ENCODE measurements at regions not wholly inside any gene's neighbourhood (a gene's known extent, or its start where the extent isn't known, plus 50 kb on each side); places are given as distances from the start of the nearest gene placed in this dataset.
"Not testable (repeated sequence)": the region's sequence is repeated elsewhere in the genome, so short reads cannot be mapped to it uniquely, and the experiment has no call there.

DNA sequence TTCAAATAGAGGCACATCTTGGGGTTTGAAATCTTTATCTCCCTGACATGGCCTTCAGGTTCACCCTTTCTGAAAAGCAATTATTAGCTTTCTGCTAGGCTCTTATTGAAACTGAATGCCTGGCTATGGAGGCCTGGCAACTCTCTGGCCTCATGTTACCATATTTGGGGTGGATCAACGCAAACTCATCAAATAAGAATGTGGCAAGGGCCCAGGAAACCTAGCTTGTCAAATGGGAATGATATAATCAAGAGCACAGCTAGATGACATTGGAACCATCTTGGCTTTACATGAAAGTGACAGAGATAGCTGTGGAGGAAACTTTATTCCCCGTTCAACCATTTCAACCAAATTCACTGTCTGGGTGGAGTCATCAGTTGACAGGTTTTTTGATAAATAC is 202.8 kb upstream of the SMIM30 start:
- in situ Hi-C loops (cut with MboI; ENCODE audit: low sequenced_read_pairs): no loop called here

DNA sequence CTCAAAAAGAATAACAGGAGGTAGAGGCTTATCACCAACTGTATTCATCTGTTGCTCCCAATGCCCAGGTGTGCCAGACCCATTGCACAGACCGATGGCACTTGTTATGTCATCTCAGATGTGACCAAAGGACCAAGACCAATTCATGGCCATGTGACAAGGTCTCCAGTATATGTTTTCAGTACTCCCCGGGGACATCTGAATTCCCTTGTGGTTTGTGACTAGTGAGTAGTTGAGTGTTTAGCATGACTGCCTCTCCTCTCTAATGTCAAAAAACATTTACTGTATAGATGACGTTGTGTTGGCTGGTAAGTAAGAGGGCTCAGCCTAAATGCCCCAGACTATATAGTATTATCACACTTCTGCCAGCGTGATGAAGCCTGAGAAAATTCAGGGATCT is 202.1 kb upstream of the SMIM30 start:
- in situ Hi-C loops (cut with MboI; ENCODE audit: low sequenced_read_pairs): no loop called here

DNA sequence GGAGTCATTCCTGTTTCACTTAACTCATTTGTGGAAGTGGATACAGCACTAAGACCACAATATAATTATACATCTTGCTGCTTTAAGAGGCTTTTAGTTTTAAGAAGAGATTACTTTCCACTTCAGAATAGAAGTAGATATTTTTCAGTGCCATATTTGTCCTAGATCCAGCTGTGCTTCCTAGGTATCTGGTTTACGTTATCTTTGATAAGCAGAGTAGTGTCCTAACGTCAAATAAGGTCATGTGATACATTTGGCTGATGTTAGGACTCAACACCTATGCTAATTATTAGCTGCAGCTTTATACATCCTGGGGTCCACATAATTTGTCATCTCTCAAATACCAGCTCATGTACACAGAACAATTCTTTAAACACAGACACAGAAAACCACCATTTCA is 196.2 kb upstream of the SMIM30 start:
- in situ Hi-C loops (cut with MboI; ENCODE audit: low sequenced_read_pairs): no loop called here

DNA sequence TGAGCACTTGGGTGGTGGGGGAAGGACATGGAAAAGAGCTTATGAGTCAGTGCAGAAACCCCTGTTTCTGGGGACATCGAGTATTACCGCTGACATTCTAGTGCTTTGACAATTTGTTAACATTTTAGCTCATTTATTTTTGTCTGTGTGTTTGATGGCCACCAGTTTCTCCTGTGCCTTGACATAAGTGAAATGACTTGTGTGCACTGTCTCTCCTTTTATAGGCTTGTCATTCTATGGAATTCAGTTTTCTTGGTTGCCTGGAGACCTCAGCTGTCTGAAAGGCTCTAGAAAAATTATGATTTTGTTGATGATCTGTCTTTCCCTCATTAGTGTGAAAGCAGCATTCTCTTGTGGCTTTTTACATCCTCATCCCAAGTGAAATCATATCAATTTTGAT is 190.0 kb upstream of the SMIM30 start:
- in situ Hi-C loops (cut with MboI; ENCODE audit: low sequenced_read_pairs): no loop called here

DNA sequence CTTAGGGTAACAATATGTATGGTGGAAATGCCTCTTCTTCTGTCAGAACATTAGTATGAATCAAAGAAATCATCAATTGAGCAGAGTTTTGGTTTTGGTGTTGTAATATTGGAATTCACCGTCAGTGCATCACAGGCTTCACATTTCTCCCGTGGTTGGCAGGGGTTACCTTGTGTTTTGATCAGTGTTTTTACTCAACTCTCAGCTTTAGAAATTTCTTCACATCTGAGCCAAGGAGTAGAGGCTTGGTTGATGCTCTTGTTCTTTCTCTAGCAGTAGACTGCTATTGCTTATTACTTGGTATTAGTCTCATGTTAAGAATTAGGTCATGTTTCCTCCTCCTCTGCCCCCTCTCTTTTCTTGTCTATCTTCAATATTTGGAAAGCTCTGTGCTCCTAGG is 188.8 kb upstream of the SMIM30 start:
- in situ Hi-C loops (cut with MboI; ENCODE audit: low sequenced_read_pairs): no loop called here

DNA sequence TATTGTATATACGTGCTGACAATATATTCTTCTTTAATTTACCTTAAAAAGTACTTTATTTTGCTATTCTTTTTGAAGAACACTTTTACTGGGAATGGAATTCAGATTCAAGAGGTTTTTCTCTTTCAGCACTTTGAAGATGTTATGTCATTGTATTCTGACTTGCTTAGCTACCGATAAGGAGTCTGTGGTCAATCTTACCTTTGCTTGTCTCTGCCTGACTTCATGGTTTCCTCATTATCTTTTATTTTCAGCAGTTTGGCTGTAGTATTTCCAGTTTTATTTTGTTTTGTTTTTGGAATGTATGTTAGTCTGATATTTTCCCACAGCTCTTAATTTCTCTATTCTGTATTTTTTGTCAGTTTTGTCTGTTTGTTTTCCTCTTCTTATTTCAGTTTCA is 187.9 kb upstream of the SMIM30 start:
- in situ Hi-C loops (cut with MboI; ENCODE audit: low sequenced_read_pairs): no loop called here

DNA sequence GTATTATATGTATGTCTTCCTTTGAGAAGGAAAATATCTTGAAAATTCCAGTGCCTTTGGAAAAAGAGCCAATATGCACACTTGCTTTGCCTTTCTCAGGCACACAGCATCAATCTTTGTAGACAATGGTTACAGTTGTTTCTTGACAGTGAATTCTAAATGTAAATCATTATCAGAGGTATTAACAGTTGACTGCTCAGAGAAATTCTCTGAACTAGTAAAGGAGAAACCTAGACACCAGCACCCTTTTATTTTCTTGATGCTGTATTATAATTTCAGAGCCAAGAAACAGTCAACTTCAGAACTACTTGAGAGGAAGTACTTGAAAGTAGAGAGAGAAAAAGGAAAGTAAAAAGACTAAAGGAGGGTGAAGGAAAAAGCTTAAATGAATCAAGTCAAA is 185.8 kb upstream of the SMIM30 start:
- in situ Hi-C loops (cut with MboI; ENCODE audit: low sequenced_read_pairs): no loop called here

DNA sequence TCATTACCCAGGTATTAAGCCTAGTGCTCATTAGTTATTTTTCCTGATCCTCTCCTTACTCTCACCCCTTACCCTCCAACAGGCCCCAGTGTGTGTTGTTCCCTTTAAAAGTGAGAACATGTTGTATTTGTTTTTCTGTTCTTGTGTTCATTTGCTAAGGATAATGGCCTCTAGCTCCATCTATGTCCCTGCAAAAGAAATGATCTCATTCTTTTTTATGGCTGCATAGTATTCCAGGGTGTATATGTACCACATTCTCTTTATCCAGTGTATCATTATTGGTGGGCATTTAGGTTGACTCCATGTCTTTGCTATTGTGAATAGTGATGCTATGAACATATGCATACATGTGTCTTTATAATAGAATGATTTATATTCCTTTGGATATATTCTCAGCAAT is 185.0 kb upstream of the SMIM30 start:
- in situ Hi-C loops (cut with MboI; ENCODE audit: low sequenced_read_pairs): not testable (repeated sequence)

DNA sequence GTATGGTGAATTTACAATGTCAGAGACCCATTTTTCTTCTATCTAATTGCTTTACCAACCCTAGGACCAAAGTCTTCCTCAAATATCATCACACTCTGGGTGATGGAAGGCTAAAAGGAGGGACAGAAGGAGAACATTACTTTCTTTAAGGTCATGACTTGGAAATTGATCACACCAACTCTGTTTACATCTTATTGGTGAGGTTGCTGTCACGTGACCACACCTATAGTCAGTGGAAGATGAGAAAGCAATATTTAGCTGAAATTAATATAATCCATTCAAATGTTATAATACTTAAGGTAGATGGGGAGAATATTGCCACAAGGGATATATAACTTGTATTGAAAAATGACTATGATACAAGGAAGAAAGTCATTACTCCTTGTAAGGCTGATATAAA is 183.6 kb upstream of the SMIM30 start:
- in situ Hi-C loops (cut with MboI; ENCODE audit: low sequenced_read_pairs): no loop called here

DNA sequence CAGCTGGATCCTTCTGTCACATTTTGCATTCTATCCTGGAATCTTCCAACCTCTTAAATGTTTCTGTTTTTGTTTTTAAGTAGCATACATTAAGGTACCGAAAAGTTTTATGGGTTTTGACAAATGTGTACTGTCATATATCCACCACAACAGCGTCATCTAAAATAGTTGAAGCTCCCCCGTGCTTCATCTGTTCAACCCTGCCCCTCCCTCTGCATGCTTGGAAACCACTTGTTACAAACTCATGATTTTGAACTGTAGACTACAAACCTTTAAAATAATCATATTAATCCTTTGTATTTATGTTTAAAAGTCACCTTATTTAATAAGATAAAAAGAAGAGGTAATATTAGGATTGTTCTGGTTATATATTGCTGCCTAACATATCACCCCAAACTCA is 182.8 kb upstream of the SMIM30 start:
- in situ Hi-C loops (cut with MboI; ENCODE audit: low sequenced_read_pairs): no loop called here

DNA sequence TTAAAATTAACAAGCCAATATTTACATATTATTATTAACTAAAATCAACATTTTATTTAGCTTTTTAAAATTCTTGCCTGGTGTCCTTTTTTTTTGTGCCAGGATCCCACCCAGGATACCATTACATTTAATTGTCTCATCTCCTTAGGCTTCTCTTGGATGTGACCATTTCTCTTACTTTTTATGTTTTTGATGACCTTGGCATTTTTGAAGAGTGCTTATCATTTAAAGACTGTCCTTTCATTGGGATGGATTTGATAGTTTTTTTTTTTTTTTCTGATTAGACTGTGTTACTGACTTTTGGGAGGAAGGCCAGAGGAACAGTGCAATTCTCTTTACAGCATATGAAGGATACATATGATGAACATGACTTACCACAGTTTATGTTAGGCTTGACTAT is 181.4 kb upstream of the SMIM30 start:
- in situ Hi-C loops (cut with MboI; ENCODE audit: low sequenced_read_pairs): loop anchor here (25.0 kb wide), 1 partner anchor 287 kb away; no protein-coding TSS in a partner anchor

DNA sequence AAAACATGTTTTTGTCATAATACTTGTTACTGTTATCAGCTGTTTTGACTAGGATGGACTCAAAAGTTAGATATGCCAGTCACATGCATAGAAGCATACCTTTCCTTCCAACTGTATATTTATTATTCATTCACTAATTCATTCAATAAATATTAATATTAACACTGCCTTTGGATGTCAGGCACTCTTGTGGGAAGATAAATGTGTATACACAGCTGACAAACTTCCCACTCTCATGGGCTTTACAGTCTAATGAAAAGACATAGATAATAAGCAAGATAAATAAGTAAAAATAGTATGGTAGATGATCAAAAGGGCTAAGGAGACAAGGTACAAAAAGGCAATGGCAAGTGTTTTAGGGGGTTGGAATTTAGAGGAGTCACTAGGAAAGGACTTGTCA is 180.1 kb upstream of the SMIM30 start:
- in situ Hi-C loops (cut with MboI; ENCODE audit: low sequenced_read_pairs): loop anchor here (25.0 kb wide), 1 partner anchor 286 kb away; no protein-coding TSS in a partner anchor

DNA sequence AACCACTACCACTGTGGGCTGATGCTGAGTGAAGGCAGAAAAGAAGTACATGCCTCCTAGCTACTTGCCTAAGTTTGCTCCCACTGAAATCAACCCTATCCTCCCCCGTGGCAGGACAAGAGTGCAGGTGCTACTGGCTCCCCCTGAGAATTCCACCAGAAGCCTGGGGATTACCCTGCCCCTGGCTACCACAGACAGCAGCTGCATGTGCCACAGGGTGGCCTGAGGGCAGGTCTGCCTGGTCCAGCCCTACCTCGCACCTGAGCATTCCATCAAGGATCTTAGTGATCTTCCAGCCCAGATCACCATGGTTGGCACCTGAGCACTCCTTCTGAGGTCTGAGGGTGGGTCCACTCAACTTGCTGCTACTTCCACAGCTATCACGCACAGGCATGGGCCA is 176.4 kb upstream of the SMIM30 start:
- in situ Hi-C loops (cut with MboI; ENCODE audit: low sequenced_read_pairs): loop anchor here (25.0 kb wide), 1 partner anchor 282 kb away; no protein-coding TSS in a partner anchor

DNA sequence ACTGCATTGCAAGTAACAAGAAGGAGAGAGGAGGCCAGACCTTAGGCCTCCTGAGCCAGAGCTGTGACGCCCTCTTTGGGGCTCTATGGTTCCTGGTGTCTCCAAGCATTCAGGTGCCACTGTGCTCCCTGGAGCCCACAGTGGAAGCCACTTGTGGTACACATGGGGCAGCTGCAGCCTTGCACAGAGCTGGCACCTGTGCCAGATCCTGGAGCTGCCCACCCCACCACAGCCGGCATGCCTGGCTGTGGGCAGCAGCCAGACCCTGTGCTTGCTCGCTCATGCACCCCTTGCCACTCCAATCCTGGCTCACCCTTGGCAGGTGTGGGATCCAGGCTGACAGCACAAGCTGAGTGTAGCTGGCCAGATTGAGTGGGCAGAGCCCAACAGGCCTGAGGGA is 173.8 kb upstream of the SMIM30 start:
- in situ Hi-C loops (cut with MboI; ENCODE audit: low sequenced_read_pairs): loop anchor here (25.0 kb wide), 1 partner anchor 280 kb away; no protein-coding TSS in a partner anchor

DNA sequence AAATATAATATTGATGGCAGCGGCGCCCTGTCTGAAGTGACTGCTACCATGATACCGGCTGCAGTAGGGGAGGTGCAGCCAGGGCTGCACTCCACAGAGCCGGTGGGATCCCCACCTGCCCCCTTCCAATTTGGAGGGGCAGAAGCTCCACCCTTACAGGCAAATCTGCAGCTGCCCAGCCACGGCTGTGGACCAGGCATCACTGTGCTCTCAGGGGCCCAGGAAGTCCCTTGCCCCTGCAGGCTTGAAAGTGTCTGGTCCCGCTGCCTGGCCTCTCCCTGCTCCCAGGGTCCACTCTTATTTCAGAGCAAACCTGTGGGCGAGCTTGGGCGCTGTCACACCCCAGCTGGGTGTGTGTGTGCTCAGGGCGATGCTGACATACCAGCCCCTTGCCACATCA is 172.7 kb upstream of the SMIM30 start:
- in situ Hi-C loops (cut with MboI; ENCODE audit: low sequenced_read_pairs): loop anchor here (25.0 kb wide), 1 partner anchor 279 kb away; no protein-coding TSS in a partner anchor

DNA sequence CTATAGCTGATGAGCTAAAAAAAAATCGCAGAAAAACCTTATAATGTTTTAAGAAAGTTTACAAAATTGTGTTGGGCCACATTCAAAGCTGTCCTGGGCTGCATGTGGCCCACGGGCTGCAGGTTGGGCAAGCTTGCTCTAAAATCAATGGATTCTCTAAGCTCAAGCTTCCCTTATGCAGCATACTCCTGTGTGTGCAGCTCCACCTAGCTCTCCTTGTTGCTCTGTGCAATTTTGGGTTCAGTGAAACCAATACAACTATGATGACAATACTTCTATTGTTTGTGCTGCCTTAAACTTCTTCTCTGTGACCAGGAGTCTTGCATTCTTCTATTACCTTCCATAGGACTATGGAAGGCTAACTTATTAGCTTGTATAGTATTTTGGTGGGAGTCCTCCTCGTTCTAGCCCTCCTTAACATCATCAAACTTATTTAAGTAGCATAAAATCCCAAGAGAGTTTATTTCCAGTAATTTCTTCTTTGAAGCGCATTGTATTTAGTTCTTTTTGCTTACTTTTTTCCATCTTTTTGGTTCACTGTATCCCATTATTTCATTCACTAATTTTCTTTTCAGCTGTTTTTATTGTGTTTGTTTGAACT is 170.9 kb upstream of the SMIM30 start:
- in situ Hi-C loops (cut with MboI; ENCODE audit: low sequenced_read_pairs): loop anchor here (25.0 kb wide), 1 partner anchor 277 kb away; no protein-coding TSS in a partner anchor

DNA sequence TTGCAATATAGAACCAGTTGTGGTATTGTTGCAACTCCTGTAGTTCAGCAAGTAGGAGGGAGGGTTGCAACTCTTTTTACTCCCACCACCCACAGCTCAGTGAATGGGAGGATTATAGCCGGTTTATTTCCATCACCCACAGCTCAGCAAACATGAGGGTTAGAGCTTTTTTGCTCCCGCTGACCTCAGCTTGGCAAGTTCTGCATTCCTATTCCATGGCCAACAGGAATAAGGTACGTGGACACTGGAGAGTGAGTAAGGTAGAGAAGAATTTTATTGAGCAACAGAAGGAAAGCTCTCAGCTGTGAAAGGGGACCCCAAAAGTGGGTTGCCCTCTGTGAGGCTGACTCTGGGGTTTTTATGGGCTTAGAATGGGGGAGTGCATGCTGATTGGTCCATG is 167.1 kb upstream of the SMIM30 start:
- in situ Hi-C loops (cut with MboI; ENCODE audit: low sequenced_read_pairs): loop anchor here (25.0 kb wide), 1 partner anchor 273 kb away; no protein-coding TSS in a partner anchor

DNA sequence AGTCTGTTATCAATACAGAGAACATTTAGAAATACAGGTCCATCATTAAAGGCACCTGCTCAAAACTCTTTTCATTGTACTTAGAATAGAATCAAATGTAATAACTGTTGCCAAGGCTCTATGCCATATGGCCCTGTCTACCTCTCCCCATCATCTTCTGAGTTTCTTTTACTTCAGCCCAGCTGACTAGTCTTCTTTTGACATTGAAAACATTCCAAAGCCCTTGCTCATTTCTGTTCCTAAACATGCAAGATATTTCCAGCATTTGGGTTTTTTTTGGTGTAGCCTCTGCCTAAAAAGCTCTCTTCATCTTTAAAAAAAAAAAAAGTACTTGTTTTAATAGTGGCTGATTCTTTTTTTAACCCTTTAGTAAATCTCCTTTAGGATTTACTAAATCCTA is 165.5 kb upstream of the SMIM30 start:
- in situ Hi-C loops (cut with MboI; ENCODE audit: low sequenced_read_pairs): loop anchor here (25.0 kb wide), 1 partner anchor 272 kb away; no protein-coding TSS in a partner anchor

DNA sequence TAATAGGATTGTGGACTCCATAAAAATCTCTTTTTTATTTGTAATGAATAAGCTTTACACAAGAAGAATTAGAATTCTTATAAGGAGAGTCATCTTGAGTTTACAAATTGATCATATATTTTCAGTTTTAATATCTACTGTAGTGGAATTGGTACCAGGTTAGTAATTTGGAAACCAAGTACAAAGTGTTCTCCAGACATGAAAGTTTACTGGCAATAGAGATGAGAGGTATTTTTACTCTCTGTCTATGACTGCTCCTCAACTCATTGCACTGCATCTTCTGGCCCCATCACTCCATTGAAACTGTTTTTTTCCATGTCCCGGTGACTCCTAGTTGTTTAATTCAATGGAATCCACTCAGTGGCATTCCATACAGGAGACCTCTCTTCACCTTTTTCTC is 164.5 kb upstream of the SMIM30 start:
- in situ Hi-C loops (cut with MboI; ENCODE audit: low sequenced_read_pairs): loop anchor here (25.0 kb wide), 1 partner anchor 271 kb away; no protein-coding TSS in a partner anchor

DNA sequence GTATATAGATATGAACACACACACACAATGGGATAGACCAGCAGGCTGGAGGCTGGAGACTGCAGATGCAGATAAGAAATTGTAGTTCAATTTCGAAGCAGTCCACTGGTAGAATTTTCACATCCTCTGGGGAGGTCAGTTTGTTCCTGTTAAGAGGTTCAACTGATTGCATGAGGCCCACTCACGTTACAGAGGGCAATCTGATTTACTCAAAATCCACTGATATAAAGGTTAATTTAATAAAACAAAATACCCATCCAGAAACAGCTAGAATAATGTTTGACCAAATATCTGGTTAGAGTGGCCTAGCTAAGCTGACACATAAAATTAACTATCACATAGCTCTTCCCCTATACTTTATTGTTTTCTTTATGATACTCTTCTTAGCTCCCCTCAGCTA is 162.9 kb upstream of the SMIM30 start:
- in situ Hi-C loops (cut with MboI; ENCODE audit: low sequenced_read_pairs): loop anchor here (25.0 kb wide), 1 partner anchor 269 kb away; no protein-coding TSS in a partner anchor

DNA sequence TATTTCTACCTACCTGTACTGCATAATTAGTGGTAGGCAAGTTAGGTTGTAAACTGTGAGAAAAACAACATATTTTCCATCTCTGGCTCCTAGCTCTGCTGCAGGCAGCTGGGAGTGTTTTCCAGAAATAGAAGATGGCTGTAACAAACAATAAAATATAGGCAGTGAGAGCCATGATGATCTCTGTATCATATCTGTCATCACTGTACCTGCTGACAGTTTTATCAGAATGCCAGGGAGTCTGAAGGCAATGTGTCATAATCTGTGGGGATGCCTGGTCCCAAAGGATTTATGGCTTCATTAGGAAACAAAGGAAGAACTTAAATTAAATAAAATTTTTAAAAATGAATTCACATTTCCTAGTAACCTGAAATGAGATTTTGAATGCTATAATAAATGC is 160.9 kb upstream of the SMIM30 start:
- in situ Hi-C loops (cut with MboI; ENCODE audit: low sequenced_read_pairs): loop anchor here (25.0 kb wide), 1 partner anchor 267 kb away; no protein-coding TSS in a partner anchor

DNA sequence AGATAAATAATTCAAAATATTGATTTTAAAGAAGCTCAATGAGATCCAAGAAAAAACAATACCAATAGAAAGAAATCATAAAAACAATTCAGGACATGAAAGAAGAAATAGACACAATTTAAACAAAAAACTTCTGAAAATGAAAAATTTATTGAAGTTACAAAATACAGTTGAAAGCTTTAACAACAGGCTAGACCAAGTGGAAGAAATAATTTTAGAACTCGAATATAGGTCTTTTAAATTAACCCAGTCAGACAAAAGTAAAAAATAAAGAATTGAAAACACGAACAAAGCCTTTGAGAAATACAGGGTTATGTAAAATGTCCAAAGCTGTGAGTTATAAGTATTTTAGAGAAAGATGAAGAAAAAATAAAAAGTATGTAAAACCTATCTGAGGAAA is 152.4 kb upstream of the SMIM30 start:
- in situ Hi-C loops (cut with MboI; ENCODE audit: low sequenced_read_pairs): no loop called here

DNA sequence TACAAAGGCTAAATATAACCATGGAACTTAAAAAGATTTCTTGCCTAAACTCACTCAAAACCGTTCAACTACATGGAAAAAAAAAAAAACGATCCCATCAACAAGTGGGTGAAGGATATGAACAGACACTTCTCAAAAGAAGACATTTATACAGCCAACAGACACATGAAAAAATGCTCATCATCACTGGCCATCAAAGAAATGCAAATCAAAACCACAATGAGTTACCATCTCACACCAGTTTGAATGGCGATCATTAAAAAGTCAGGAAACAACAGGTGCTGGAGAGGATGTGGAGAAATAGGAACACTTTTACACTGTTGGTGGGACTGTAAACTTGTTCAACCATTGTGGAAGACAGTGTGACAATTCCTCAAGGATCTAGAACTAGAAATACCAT is 151.2 kb upstream of the SMIM30 start:
- in situ Hi-C loops (cut with MboI; ENCODE audit: low sequenced_read_pairs): not testable (repeated sequence)
